Liver (tissue), 8 donors: ENCODE measurements at regions not wholly inside any gene's neighbourhood (a gene's known extent, or its start where the extent isn't known, plus 50 kb on each side); places are given as distances from the start of the nearest gene placed in this dataset.

Experiments used
- DNase-seq: peaks from one replicate; pipeline ENCODE4 v3.0.0-alpha.2; 2017; ENCODE audit warnings: low spot score
- H3K27ac ChIP-seq, 2 donors: one replicate each; pipeline ENCODE4 v1.7.0; 2013; ENCODE audit warnings: inconsistent platforms in 2 of 2, low read length in 2 of 2, control low read depth in 1 of 2, low read depth in 1 of 2, mild to moderate bottlenecking in 1 of 2
- H3K27me3 ChIP-seq, 4 donors: one replicate each; pipeline versions ENCODE4 v1.6.1 to v1.7.0; 2013; ENCODE audit warnings: low read length in 3 of 4, inconsistent platforms in 1 of 4, mild to moderate bottlenecking in 1 of 4, moderate library complexity in 1 of 4; ENCODE audit not compliant: control insufficient read depth in 4 of 4, insufficient read depth in 4 of 4
- H3K36me3 ChIP-seq, 4 donors: one replicate each; pipeline versions ENCODE4 v1.6.1 to v1.7.0; 2013; ENCODE audit warnings: low read length in 3 of 4, mild to moderate bottlenecking in 3 of 4, low read depth in 1 of 4, moderate library complexity in 1 of 4; ENCODE audit not compliant: control insufficient read depth in 4 of 4, insufficient read depth in 3 of 4
- H3K4me1 ChIP-seq, 4 donors: one replicate each; pipeline versions ENCODE4 v1.6.1 to v1.7.0; 2013; ENCODE audit warnings: low read length in 3 of 4, mild to moderate bottlenecking in 3 of 4, moderate library complexity in 1 of 4; ENCODE audit not compliant: control insufficient read depth in 4 of 4, insufficient read depth in 4 of 4
- H3K4me3 ChIP-seq, 3 donors: one replicate each; pipeline versions ENCODE4 v1.6.1 to v1.7.0; 2013; ENCODE audit warnings: low read length in 3 of 3, control low read depth in 1 of 3, low read depth in 1 of 3, mild to moderate bottlenecking in 1 of 3
- H3K9ac ChIP-seq, 2 donors: one replicate each; pipeline ENCODE4 v1.7.0; 2013; ENCODE audit warnings: low read length in 2 of 2, mild to moderate bottlenecking in 2 of 2, moderate library complexity in 2 of 2, control low read depth in 1 of 2, low read depth in 1 of 2
- H3K9me3 ChIP-seq, 4 donors: one replicate each; pipeline versions ENCODE4 v1.6.1 to v1.7.0; 2013; ENCODE audit warnings: low read length in 3 of 4; ENCODE audit not compliant: control insufficient read depth in 4 of 4
- ATF3 ChIP-seq: IDR thresholded peaks from 2 replicates; pipeline ENCODE4 v1.6.1; 2016; ENCODE audit warnings: antibody characterized with exemption
- EGR1 ChIP-seq, 2 donors: IDR thresholded peaks; 2 replicates each; pipeline ENCODE4 v1.6.1; 2016 to 2018; ENCODE audit warnings: antibody characterized with exemption in 2 of 2, low read depth in 2 of 2
- FOXA1 ChIP-seq: IDR thresholded peaks from 2 replicates; pipeline ENCODE4 v1.6.1; 2016; ENCODE audit warnings: antibody characterized with exemption
- FOXA2 ChIP-seq: IDR thresholded peaks from 2 replicates; pipeline ENCODE4 v1.6.1; 2016; ENCODE audit warnings: antibody characterized with exemption
- GABPA ChIP-seq, 2 donors: IDR thresholded peaks in 1 of 2; conservative IDR thresholded peaks in 1 of 2; 2 replicates each; pipeline ENCODE4 v1.6.1; 2016; ENCODE audit warnings: antibody characterized with exemption in 2 of 2, mild to moderate bottlenecking in 1 of 2, moderate library complexity in 1 of 2
- HNF4A ChIP-seq, 2 donors: conservative IDR thresholded peaks; 2 replicates each; pipeline ENCODE4 v1.6.1; 2016; ENCODE audit warnings: antibody characterized with exemption in 2 of 2, mild to moderate bottlenecking in 2 of 2
- HNF4G ChIP-seq: IDR thresholded peaks from 2 replicates; pipeline ENCODE4 v1.6.1; 2016; ENCODE audit warnings: antibody characterized with exemption
- JUND ChIP-seq, 2 donors: IDR thresholded peaks; 2 replicates each; pipeline ENCODE4 v1.6.1; 2016; ENCODE audit warnings: antibody characterized with exemption in 2 of 2
- MAX ChIP-seq: IDR thresholded peaks from 2 replicates; pipeline ENCODE4 v1.6.1; 2016; ENCODE audit warnings: antibody characterized with exemption
- NR2F2 ChIP-seq: IDR thresholded peaks from 2 replicates; pipeline ENCODE4 v1.6.1; 2016; ENCODE audit warnings: antibody characterized with exemption
- RAD21 ChIP-seq, 2 donors: IDR thresholded peaks; 2 replicates each; pipeline ENCODE4 v1.6.1; 2016; ENCODE audit warnings: antibody characterized with exemption in 2 of 2, mild to moderate bottlenecking in 2 of 2
- RXRA ChIP-seq, 2 donors: IDR thresholded peaks; 2 replicates each; pipeline ENCODE4 v1.6.1; 2017 to 2018; ENCODE audit warnings: antibody characterized with exemption in 2 of 2, mild to moderate bottlenecking in 1 of 2
- SP1 ChIP-seq: IDR thresholded peaks from 2 replicates; pipeline ENCODE4 v1.6.1; 2018; ENCODE audit warnings: antibody characterized with exemption, mild to moderate bottlenecking
- TAF1 ChIP-seq: conservative IDR thresholded peaks from 2 replicates; pipeline ENCODE4 v1.6.1; 2016; ENCODE audit warnings: antibody characterized with exemption, mild to moderate bottlenecking
- YY1 ChIP-seq: IDR thresholded peaks from 2 replicates; pipeline ENCODE4 v1.6.1; 2016; ENCODE audit warnings: antibody characterized with exemption, mild to moderate bottlenecking
- WGBS: extraction: QIAGEN DNeasy Blood & Tissue Kit; methylation state at CpG from one replicate; pipeline ENCODE4 v1.1.7; 2013; 5-methylcytosine and 5-hydroxymethylcytosine counted together
- TF ChIP-seq, protein P1 (sequence below): fragments of 150-350 bp; IDR thresholded peaks from 2 replicates; pipeline ENCODE4 v1.5.1; 2017; ENCODE audit warnings: improper control_type of control experiment, low read depth, low read length; ENCODE audit not compliant: missing input control
- TF ChIP-seq, protein P2 (sequence below): IDR thresholded peaks from 2 replicates; pipeline ENCODE4 v1.6.1; 2016; ENCODE audit warnings: antibody characterized with exemption, mild to moderate bottlenecking
- donor health status: healthy.
- donor health status: healthy.
- donor health status: healthy.
- donor health status: healthy.
- donor health status: healthy.

GRCh38 chr6:167530951-167531350, 206.1 kb downstream of the TTLL2 start (continued):
- TF ChIP-seq MAX (no peak), SP1 (no peak), GABPA (IDR thresholded peaks at IDR 0.05 in 1 of 2, conservative IDR thresholded peaks at IDR 0.05 in 1 of 2) (no peak), HNF4G (no peak)

- Histone ChIP-seq H3K4me3 (no peak overlapping the region), H3K4me1 (peaks cover 0 to 8% (median 2%) of the 10 kb centered on the region in 4 donors), H3K36me3 (no peaks in the 10 kb centered on the region), H3K9ac (no peak overlapping the region), H3K9me3 (no peaks in the 10 kb centered on the region), H3K27me3 (no peaks in the 10 kb centered on the region), H3K27ac (no peak overlapping the region)
- no peak for TF ChIP-seq RAD21 (IDR thresholded peaks at IDR 0.05)
- TF ChIP-seq, protein P1, sequence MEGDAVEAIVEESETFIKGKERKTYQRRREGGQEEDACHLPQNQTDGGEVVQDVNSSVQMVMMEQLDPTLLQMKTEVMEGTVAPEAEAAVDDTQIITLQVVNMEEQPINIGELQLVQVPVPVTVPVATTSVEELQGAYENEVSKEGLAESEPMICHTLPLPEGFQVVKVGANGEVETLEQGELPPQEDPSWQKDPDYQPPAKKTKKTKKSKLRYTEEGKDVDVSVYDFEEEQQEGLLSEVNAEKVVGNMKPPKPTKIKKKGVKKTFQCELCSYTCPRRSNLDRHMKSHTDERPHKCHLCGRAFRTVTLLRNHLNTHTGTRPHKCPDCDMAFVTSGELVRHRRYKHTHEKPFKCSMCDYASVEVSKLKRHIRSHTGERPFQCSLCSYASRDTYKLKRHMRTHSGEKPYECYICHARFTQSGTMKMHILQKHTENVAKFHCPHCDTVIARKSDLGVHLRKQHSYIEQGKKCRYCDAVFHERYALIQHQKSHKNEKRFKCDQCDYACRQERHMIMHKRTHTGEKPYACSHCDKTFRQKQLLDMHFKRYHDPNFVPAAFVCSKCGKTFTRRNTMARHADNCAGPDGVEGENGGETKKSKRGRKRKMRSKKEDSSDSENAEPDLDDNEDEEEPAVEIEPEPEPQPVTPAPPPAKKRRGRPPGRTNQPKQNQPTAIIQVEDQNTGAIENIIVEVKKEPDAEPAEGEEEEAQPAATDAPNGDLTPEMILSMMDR, result no peak
- TF ChIP-seq MAX, result no peak
- TF ChIP-seq EGR1 (IDR thresholded peaks at IDR 0.05; ENCODE audit: low read depth in 2 of 2), result no peak
- no peak for TF ChIP-seq SP1
- no peak for TF ChIP-seq RXRA (IDR thresholded peaks at IDR 0.05)
- TF ChIP-seq, protein P2, sequence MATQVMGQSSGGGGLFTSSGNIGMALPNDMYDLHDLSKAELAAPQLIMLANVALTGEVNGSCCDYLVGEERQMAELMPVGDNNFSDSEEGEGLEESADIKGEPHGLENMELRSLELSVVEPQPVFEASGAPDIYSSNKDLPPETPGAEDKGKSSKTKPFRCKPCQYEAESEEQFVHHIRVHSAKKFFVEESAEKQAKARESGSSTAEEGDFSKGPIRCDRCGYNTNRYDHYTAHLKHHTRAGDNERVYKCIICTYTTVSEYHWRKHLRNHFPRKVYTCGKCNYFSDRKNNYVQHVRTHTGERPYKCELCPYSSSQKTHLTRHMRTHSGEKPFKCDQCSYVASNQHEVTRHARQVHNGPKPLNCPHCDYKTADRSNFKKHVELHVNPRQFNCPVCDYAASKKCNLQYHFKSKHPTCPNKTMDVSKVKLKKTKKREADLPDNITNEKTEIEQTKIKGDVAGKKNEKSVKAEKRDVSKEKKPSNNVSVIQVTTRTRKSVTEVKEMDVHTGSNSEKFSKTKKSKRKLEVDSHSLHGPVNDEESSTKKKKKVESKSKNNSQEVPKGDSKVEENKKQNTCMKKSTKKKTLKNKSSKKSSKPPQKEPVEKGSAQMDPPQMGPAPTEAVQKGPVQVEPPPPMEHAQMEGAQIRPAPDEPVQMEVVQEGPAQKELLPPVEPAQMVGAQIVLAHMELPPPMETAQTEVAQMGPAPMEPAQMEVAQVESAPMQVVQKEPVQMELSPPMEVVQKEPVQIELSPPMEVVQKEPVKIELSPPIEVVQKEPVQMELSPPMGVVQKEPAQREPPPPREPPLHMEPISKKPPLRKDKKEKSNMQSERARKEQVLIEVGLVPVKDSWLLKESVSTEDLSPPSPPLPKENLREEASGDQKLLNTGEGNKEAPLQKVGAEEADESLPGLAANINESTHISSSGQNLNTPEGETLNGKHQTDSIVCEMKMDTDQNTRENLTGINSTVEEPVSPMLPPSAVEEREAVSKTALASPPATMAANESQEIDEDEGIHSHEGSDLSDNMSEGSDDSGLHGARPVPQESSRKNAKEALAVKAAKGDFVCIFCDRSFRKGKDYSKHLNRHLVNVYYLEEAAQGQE, result no peak
- no peak for TF ChIP-seq JUND (IDR thresholded peaks at IDR 0.05)
- TF ChIP-seq HNF4A (conservative IDR thresholded peaks at IDR 0.05), result no peak
- TF ChIP-seq ATF3, result no peak
- TF ChIP-seq YY1, result no peak
- TF ChIP-seq TAF1, result no peak
- TF ChIP-seq NR2F2, result no peak
- no peak for TF ChIP-seq HNF4G
- TF ChIP-seq FOXA2, result no peak
- TF ChIP-seq FOXA1, result no peak
- no peak for TF ChIP-seq GABPA (IDR thresholded peaks at IDR 0.05 in 1 of 2, conservative IDR thresholded peaks at IDR 0.05 in 1 of 2)
- 92% methylated on average over 17 of the region's 17 CpGs for WGBS
- no peak for DNase-seq
Measured at GRCh38 chr6:167532410-167533288, 207.8 kb downstream of the TTLL2 start.
